ENCODE measurements at regions not wholly inside any gene's neighbourhood (a gene's known extent, or its start where the extent isn't known, plus 50 kb on each side); places are given as distances from the start of the nearest gene placed in this dataset.

GRCh38 chr16:48687421-48688038, 77.5 kb upstream of the N4BP1 start:
- TF ChIP-seq CTCF (IDR thresholded peaks at IDR 0.05) (peak in 1 of 3 donors; percentile 54), EP300 (IDR thresholded peaks at IDR 0.05) (no peak)

Data from ovary (tissue), 3 donors.